Liver (tissue), 8 donors: ENCODE measurements at regions not wholly inside any gene's neighbourhood (a gene's known extent, or its start where the extent isn't known, plus 50 kb on each side); places are given as distances from the start of the nearest gene placed in this dataset.

Experiments
- DNase-seq: peaks from one replicate; pipeline ENCODE4 v3.0.0-alpha.2; 2017; ENCODE audit warnings: low spot score
- H3K27ac ChIP-seq, 2 donors: one replicate each; pipeline ENCODE4 v1.7.0; 2013; ENCODE audit warnings: inconsistent platforms in 2 of 2, low read length in 2 of 2, control low read depth in 1 of 2, low read depth in 1 of 2, mild to moderate bottlenecking in 1 of 2
- H3K27me3 ChIP-seq, 4 donors: one replicate each; pipeline versions ENCODE4 v1.6.1 to v1.7.0; 2013; ENCODE audit warnings: low read length in 3 of 4, inconsistent platforms in 1 of 4, mild to moderate bottlenecking in 1 of 4, moderate library complexity in 1 of 4; ENCODE audit not compliant: control insufficient read depth in 4 of 4, insufficient read depth in 4 of 4
- H3K36me3 ChIP-seq, 4 donors: one replicate each; pipeline versions ENCODE4 v1.6.1 to v1.7.0; 2013; ENCODE audit warnings: low read length in 3 of 4, mild to moderate bottlenecking in 3 of 4, low read depth in 1 of 4, moderate library complexity in 1 of 4; ENCODE audit not compliant: control insufficient read depth in 4 of 4, insufficient read depth in 3 of 4
- H3K4me1 ChIP-seq, 4 donors: one replicate each; pipeline versions ENCODE4 v1.6.1 to v1.7.0; 2013; ENCODE audit warnings: low read length in 3 of 4, mild to moderate bottlenecking in 3 of 4, moderate library complexity in 1 of 4; ENCODE audit not compliant: control insufficient read depth in 4 of 4, insufficient read depth in 4 of 4
- H3K4me3 ChIP-seq, 3 donors: one replicate each; pipeline versions ENCODE4 v1.6.1 to v1.7.0; 2013; ENCODE audit warnings: low read length in 3 of 3, control low read depth in 1 of 3, low read depth in 1 of 3, mild to moderate bottlenecking in 1 of 3
- H3K9ac ChIP-seq, 2 donors: one replicate each; pipeline ENCODE4 v1.7.0; 2013; ENCODE audit warnings: low read length in 2 of 2, mild to moderate bottlenecking in 2 of 2, moderate library complexity in 2 of 2, control low read depth in 1 of 2, low read depth in 1 of 2
- H3K9me3 ChIP-seq, 4 donors: one replicate each; pipeline versions ENCODE4 v1.6.1 to v1.7.0; 2013; ENCODE audit warnings: low read length in 3 of 4; ENCODE audit not compliant: control insufficient read depth in 4 of 4
- EGR1 ChIP-seq, 2 donors: IDR thresholded peaks; 2 replicates each; pipeline ENCODE4 v1.6.1; 2016 to 2018; ENCODE audit warnings: antibody characterized with exemption in 2 of 2, low read depth in 2 of 2
- FOXA1 ChIP-seq: IDR thresholded peaks from 2 replicates; pipeline ENCODE4 v1.6.1; 2016; ENCODE audit warnings: antibody characterized with exemption
- FOXA2 ChIP-seq: IDR thresholded peaks from 2 replicates; pipeline ENCODE4 v1.6.1; 2016; ENCODE audit warnings: antibody characterized with exemption
- GABPA ChIP-seq, 2 donors: IDR thresholded peaks in 1 of 2; conservative IDR thresholded peaks in 1 of 2; 2 replicates each; pipeline ENCODE4 v1.6.1; 2016; ENCODE audit warnings: antibody characterized with exemption in 2 of 2, mild to moderate bottlenecking in 1 of 2, moderate library complexity in 1 of 2
- HNF4A ChIP-seq, 2 donors: conservative IDR thresholded peaks; 2 replicates each; pipeline ENCODE4 v1.6.1; 2016; ENCODE audit warnings: antibody characterized with exemption in 2 of 2, mild to moderate bottlenecking in 2 of 2
- HNF4G ChIP-seq: IDR thresholded peaks from 2 replicates; pipeline ENCODE4 v1.6.1; 2016; ENCODE audit warnings: antibody characterized with exemption
- JUND ChIP-seq, 2 donors: IDR thresholded peaks; 2 replicates each; pipeline ENCODE4 v1.6.1; 2016; ENCODE audit warnings: antibody characterized with exemption in 2 of 2
- NR2F2 ChIP-seq: IDR thresholded peaks from 2 replicates; pipeline ENCODE4 v1.6.1; 2016; ENCODE audit warnings: antibody characterized with exemption
- RAD21 ChIP-seq, 2 donors: IDR thresholded peaks; 2 replicates each; pipeline ENCODE4 v1.6.1; 2016; ENCODE audit warnings: antibody characterized with exemption in 2 of 2, mild to moderate bottlenecking in 2 of 2
- RXRA ChIP-seq, 2 donors: IDR thresholded peaks; 2 replicates each; pipeline ENCODE4 v1.6.1; 2017 to 2018; ENCODE audit warnings: antibody characterized with exemption in 2 of 2, mild to moderate bottlenecking in 1 of 2
- SP1 ChIP-seq: IDR thresholded peaks from 2 replicates; pipeline ENCODE4 v1.6.1; 2018; ENCODE audit warnings: antibody characterized with exemption, mild to moderate bottlenecking
- TAF1 ChIP-seq: conservative IDR thresholded peaks from 2 replicates; pipeline ENCODE4 v1.6.1; 2016; ENCODE audit warnings: antibody characterized with exemption, mild to moderate bottlenecking
- YY1 ChIP-seq: IDR thresholded peaks from 2 replicates; pipeline ENCODE4 v1.6.1; 2016; ENCODE audit warnings: antibody characterized with exemption, mild to moderate bottlenecking
- WGBS: extraction: QIAGEN DNeasy Blood & Tissue Kit; methylation state at CpG from one replicate; pipeline ENCODE4 v1.1.7; 2013; 5-methylcytosine and 5-hydroxymethylcytosine counted together
- TF ChIP-seq, protein P1 (sequence below): IDR thresholded peaks from 2 replicates; pipeline ENCODE4 v1.6.1; 2016; ENCODE audit warnings: antibody characterized with exemption
- TF ChIP-seq, protein P2 (sequence below): IDR thresholded peaks from 2 replicates; pipeline ENCODE4 v1.6.1; 2016; ENCODE audit warnings: antibody characterized with exemption, mild to moderate bottlenecking
- TF ChIP-seq, protein P3 (sequence below): IDR thresholded peaks from 2 replicates; pipeline ENCODE4 v1.6.1; 2016; ENCODE audit warnings: antibody characterized with exemption
- TF ChIP-seq, protein P4 (sequence below): fragments of 150-350 bp; IDR thresholded peaks from 2 replicates; pipeline ENCODE4 v1.5.1; 2017; ENCODE audit warnings: improper control_type of control experiment, low read depth, low read length; ENCODE audit not compliant: missing input control
- TF ChIP-seq, protein P5 (sequence below): IDR thresholded peaks from 2 replicates; pipeline ENCODE4 v1.6.1; 2016; ENCODE audit warnings: antibody characterized with exemption
- donor health status: healthy.
- donor health status: healthy.
- donor health status: healthy.
- donor health status: healthy.
- donor health status: healthy.

DNA sequence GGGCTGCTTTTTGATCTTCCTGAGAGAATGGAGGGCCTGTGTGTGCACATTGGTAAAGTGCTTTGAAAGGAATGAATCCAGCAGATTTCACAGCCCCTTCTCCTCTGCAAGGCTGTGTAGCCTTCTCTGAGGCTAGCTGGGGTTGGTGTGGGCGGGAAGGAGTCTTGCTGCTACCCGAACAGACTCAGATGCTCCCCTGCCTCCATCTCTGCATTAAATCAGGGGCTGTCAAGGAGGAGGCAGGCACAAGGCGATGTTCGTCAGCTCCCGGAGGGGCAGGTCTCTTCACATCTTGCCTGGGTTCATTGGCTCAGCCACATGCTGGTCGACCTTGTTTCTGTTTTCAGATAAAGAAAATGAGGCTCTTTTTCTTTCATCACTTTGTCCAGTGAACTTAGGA is 291.5 kb upstream of the SULF2 start:
- Histone ChIP-seq H3K27ac (no peak overlapping the region), H3K4me1 (peaks cover 0 to 3% (median 0%) of the 10 kb centered on the region in 4 donors), H3K27me3 (peaks cover 0 to 12% (median 0%) of the 10 kb centered on the region in 4 donors), H3K36me3 (no peaks in the 10 kb centered on the region), H3K9me3 (no peaks in the 10 kb centered on the region), H3K4me3 (no peak overlapping the region), H3K9ac (no peak overlapping the region)
- WGBS = 72% methylated on average over 6 of the region's 6 CpGs
- no peak for DNase-seq
- TF ChIP-seq FOXA2 (no peak), HNF4A (conservative IDR thresholded peaks at IDR 0.05) (no peak), GABPA (IDR thresholded peaks at IDR 0.05 in 1 of 2, conservative IDR thresholded peaks at IDR 0.05 in 1 of 2) (no peak), EGR1 (IDR thresholded peaks at IDR 0.05; ENCODE audit: low read depth in 2 of 2) (no peak), NR2F2 (no peak), SP1 (no peak), YY1 (no peak)
- TF ChIP-seq, protein P1, sequence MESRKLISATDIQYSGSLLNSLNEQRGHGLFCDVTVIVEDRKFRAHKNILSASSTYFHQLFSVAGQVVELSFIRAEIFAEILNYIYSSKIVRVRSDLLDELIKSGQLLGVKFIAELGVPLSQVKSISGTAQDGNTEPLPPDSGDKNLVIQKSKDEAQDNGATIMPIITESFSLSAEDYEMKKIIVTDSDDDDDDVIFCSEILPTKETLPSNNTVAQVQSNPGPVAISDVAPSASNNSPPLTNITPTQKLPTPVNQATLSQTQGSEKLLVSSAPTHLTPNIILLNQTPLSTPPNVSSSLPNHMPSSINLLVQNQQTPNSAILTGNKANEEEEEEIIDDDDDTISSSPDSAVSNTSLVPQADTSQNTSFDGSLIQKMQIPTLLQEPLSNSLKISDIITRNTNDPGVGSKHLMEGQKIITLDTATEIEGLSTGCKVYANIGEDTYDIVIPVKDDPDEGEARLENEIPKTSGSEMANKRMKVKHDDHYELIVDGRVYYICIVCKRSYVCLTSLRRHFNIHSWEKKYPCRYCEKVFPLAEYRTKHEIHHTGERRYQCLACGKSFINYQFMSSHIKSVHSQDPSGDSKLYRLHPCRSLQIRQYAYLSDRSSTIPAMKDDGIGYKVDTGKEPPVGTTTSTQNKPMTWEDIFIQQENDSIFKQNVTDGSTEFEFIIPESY = no peak
- TF ChIP-seq, protein P2, sequence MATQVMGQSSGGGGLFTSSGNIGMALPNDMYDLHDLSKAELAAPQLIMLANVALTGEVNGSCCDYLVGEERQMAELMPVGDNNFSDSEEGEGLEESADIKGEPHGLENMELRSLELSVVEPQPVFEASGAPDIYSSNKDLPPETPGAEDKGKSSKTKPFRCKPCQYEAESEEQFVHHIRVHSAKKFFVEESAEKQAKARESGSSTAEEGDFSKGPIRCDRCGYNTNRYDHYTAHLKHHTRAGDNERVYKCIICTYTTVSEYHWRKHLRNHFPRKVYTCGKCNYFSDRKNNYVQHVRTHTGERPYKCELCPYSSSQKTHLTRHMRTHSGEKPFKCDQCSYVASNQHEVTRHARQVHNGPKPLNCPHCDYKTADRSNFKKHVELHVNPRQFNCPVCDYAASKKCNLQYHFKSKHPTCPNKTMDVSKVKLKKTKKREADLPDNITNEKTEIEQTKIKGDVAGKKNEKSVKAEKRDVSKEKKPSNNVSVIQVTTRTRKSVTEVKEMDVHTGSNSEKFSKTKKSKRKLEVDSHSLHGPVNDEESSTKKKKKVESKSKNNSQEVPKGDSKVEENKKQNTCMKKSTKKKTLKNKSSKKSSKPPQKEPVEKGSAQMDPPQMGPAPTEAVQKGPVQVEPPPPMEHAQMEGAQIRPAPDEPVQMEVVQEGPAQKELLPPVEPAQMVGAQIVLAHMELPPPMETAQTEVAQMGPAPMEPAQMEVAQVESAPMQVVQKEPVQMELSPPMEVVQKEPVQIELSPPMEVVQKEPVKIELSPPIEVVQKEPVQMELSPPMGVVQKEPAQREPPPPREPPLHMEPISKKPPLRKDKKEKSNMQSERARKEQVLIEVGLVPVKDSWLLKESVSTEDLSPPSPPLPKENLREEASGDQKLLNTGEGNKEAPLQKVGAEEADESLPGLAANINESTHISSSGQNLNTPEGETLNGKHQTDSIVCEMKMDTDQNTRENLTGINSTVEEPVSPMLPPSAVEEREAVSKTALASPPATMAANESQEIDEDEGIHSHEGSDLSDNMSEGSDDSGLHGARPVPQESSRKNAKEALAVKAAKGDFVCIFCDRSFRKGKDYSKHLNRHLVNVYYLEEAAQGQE = no peak
- TF ChIP-seq, protein P3, sequence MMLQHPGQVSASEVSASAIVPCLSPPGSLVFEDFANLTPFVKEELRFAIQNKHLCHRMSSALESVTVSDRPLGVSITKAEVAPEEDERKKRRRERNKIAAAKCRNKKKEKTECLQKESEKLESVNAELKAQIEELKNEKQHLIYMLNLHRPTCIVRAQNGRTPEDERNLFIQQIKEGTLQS = no peak

DNA sequence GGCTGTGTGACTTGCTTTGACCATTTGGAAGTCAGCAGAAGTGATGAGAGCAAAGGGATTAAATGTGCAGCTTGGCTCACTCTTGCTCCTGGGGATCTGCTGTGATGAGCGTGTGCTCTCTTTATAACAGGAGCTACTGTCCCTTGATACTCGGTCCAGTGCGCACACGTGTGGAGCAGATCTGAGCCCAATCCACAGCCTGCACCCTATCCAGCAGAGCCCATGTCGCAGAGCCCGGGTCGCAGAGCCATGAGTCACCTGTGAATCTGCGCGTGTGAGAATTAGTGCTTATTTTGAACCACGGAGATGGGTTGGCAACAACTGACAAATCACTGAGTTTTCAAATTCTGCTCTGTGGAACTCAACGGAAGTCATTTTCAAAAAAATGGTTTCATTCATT is 291.0 kb upstream of the SULF2 start:
- no peaks in the 10 kb centered on the region for H3K36me3 ChIP-seq
- no peak overlapping the region for H3K4me3 ChIP-seq
- no peak for TF ChIP-seq SP1
- TF ChIP-seq JUND (IDR thresholded peaks at IDR 0.05) = no peak
- TF ChIP-seq YY1 = no peak
- TF ChIP-seq, protein P4, sequence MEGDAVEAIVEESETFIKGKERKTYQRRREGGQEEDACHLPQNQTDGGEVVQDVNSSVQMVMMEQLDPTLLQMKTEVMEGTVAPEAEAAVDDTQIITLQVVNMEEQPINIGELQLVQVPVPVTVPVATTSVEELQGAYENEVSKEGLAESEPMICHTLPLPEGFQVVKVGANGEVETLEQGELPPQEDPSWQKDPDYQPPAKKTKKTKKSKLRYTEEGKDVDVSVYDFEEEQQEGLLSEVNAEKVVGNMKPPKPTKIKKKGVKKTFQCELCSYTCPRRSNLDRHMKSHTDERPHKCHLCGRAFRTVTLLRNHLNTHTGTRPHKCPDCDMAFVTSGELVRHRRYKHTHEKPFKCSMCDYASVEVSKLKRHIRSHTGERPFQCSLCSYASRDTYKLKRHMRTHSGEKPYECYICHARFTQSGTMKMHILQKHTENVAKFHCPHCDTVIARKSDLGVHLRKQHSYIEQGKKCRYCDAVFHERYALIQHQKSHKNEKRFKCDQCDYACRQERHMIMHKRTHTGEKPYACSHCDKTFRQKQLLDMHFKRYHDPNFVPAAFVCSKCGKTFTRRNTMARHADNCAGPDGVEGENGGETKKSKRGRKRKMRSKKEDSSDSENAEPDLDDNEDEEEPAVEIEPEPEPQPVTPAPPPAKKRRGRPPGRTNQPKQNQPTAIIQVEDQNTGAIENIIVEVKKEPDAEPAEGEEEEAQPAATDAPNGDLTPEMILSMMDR = no peak
- TF ChIP-seq GABPA (IDR thresholded peaks at IDR 0.05 in 1 of 2, conservative IDR thresholded peaks at IDR 0.05 in 1 of 2) = no peak
- no peak for TF ChIP-seq RXRA (IDR thresholded peaks at IDR 0.05)
- TF ChIP-seq, protein P5, sequence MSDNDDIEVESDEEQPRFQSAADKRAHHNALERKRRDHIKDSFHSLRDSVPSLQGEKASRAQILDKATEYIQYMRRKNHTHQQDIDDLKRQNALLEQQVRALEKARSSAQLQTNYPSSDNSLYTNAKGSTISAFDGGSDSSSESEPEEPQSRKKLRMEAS = no peak
- TF ChIP-seq, protein P2 = no peak
- TF ChIP-seq EGR1 (IDR thresholded peaks at IDR 0.05; ENCODE audit: low read depth in 2 of 2) = no peak
- TF ChIP-seq HNF4G = no peak
- TF ChIP-seq TAF1 = no peak
- no peak for TF ChIP-seq FOXA1
- TF ChIP-seq RAD21 (IDR thresholded peaks at IDR 0.05) = no peak
- no peak for TF ChIP-seq NR2F2
- TF ChIP-seq, protein P3 = no peak
- TF ChIP-seq, protein P1 = no peak
- no peak for DNase-seq
- no peaks in the 10 kb centered on the region for H3K9me3 ChIP-seq
- peaks cover 0 to 12% (median 0%) of the 10 kb centered on the region in 4 donors for H3K27me3 ChIP-seq
- no peak overlapping the region for H3K9ac ChIP-seq
- WGBS = 90% methylated on average over 11 of the region's 11 CpGs
- H3K27ac ChIP-seq = no peak overlapping the region
- H3K4me1 ChIP-seq = peaks cover 0 to 3% (median 0%) of the 10 kb centered on the region in 4 donors
